ENCODE measurements at regions not wholly inside any gene's neighbourhood (a gene's known extent, or its start where the extent isn't known, plus 50 kb on each side); places are given as distances from the start of the nearest gene placed in this dataset.
"Not testable (repeated sequence)": the region's sequence is repeated elsewhere in the genome, so short reads cannot be mapped to it uniquely, and the experiment has no call there.

- TF ChIP-seq CTCF (IDR thresholded peaks at IDR 0.05; ENCODE audit: borderline replicate concordance, extremely low read depth, low read length, poor library complexity, severe bottlenecking); EZH2 (IDR thresholded peaks at IDR 0.05; ENCODE audit: borderline replicate concordance, low read depth, low read length, severe bottlenecking): not testable (repeated sequence)
Observed at GRCh38 chr4:112049119-112049518, 96.1 kb upstream of the FAM241A start.

Measured in DND-41 (cell line).